IMR-90 (cell line): ENCODE measurements at regions not wholly inside any gene's neighbourhood (a gene's known extent, or its start where the extent isn't known, plus 50 kb on each side); places are given as distances from the start of the nearest gene placed in this dataset.

ENCODE experiments used
- ATAC-seq: fragments of 200-7000 bp; cut with Tn5 transposase; 2 replicates; pipeline ENCODE4 v1.9.1; 2020; ENCODE audit warnings: low read depth, mild to moderate bottlenecking, moderate library complexity
- BruUV-seq: library from RNA; stranded (reverse); fragments of 400-500 nt; replicated peaks from 2 replicates; lab custom pipeline; 2021; lab: Mats Ljungman, UMichigan
- CTCF ChIA-PET: fragments of 300-600 bp; formaldehyde crosslinking; extraction: SDS; loops from one replicate; lab custom pipeline; 2021; ENCODE audit warnings: antibody characterized with exemption; lab: Yijun Ruan, JAX
- POLR2A ChIA-PET: fragments of 300-600 bp; sonication (Branson Sonifier 250); formaldehyde crosslinking; loops from one replicate; lab custom pipeline; 2022; ENCODE audit warnings: antibody characterized with exemption; ENCODE audit not compliant: unreplicated experiment; lab: Charles Lee
- DNase-seq: peaks from one replicate; pipeline ENCODE4 v3.0.0; 2013
- H2AFZ ChIP-seq: replicated peaks from 2 replicates; pipeline ENCODE3; 2013; ENCODE audit warnings: low read length, mild to moderate bottlenecking; ENCODE audit not compliant: poor library complexity
- H2AK5ac ChIP-seq: 2 replicates; pipeline ENCODE4 v1.6.1; 2013; ENCODE audit warnings: low read depth, low read length, inconsistent platforms
- H2AK9ac ChIP-seq: replicated peaks from 2 replicates; pipeline ENCODE3; 2013; ENCODE audit warnings: mild to moderate bottlenecking, low read depth, low read length, moderate library complexity; ENCODE audit not compliant: poor library complexity
- H2BK120ac ChIP-seq: 2 replicates; pipeline ENCODE4 v1.6.1; 2013; ENCODE audit warnings: low read depth, low read length, inconsistent platforms
- H2BK15ac ChIP-seq: 3 replicates; pipeline ENCODE4 v1.6.1; 2013; ENCODE audit warnings: low read depth, low read length, inconsistent platforms
- H2BK20ac ChIP-seq: 2 replicates; pipeline ENCODE4 v1.6.1; 2013; ENCODE audit warnings: low read depth, mild to moderate bottlenecking, inconsistent platforms, low read length, moderate library complexity
- H2BK5ac ChIP-seq: 2 replicates; pipeline ENCODE4 v1.6.1; 2013; ENCODE audit warnings: mild to moderate bottlenecking, low read depth, low read length, inconsistent platforms; ENCODE audit not compliant: poor library complexity, severe bottlenecking
- H3K14ac ChIP-seq: replicated peaks from 2 replicates; pipeline ENCODE4 v1.6.1; 2013; ENCODE audit warnings: low read depth, low read length, inconsistent platforms
- H3K18ac ChIP-seq: 2 replicates; pipeline ENCODE4 v1.6.1; 2013; ENCODE audit warnings: low read depth, low read length, control low read depth
- H3K23ac ChIP-seq: 2 replicates; pipeline ENCODE4 v1.6.1; 2013; ENCODE audit warnings: low read depth, low read length, inconsistent platforms
- H3K27ac ChIP-seq: 2 replicates; pipeline ENCODE4 v1.5.1; 2013; ENCODE audit warnings: mild to moderate bottlenecking, control low read depth, low read length; ENCODE audit not compliant: insufficient read depth
- H3K27me3 ChIP-seq: 2 replicates; pipeline ENCODE4 v1.6.1; 2013; ENCODE audit warnings: low read length; ENCODE audit not compliant: control insufficient read depth, insufficient read depth
- H3K36me3 ChIP-seq: 2 replicates; pipeline ENCODE4 v1.6.1; 2013; ENCODE audit warnings: low read length, mixed read lengths; ENCODE audit not compliant: control insufficient read depth, insufficient read depth
- H3K4ac ChIP-seq: 2 replicates; pipeline ENCODE4 v1.6.1; 2013; ENCODE audit warnings: low read depth, low read length, inconsistent platforms
- H3K4me1 ChIP-seq: 2 replicates; pipeline ENCODE4 v1.6.1; 2013; ENCODE audit warnings: low read length, mixed read lengths; ENCODE audit not compliant: control insufficient read depth, insufficient read depth
- H3K4me2 ChIP-seq: 2 replicates; pipeline ENCODE4 v1.6.1; 2013; ENCODE audit warnings: low read depth, mild to moderate bottlenecking, control low read depth, low read length, moderate library complexity
- H3K4me3 ChIP-seq: 2 replicates; pipeline ENCODE4 v1.5.1; 2013; ENCODE audit warnings: low read depth, mild to moderate bottlenecking, control low read depth, low read length, moderate library complexity; ENCODE audit not compliant: insufficient read depth
- H3K56ac ChIP-seq: 2 replicates; pipeline ENCODE4 v1.6.1; 2013; ENCODE audit warnings: low read length, inconsistent platforms; ENCODE audit not compliant: insufficient read depth; ENCODE audit errors: extremely low read depth
- H3K79me1 ChIP-seq, 2 experiments: 2 replicates each; pipeline ENCODE4 v1.6.1; 2013; ENCODE audit warnings: low read length in 2 of 2, inconsistent platforms in 1 of 2, low read depth in 1 of 2
- H3K9ac ChIP-seq: 2 replicates; pipeline ENCODE4 v1.6.1; 2013; ENCODE audit warnings: low read depth, low read length, control low read depth
- H3K9me1 ChIP-seq: 2 replicates; pipeline ENCODE4 v1.6.1; 2013; ENCODE audit warnings: low read length, inconsistent platforms; ENCODE audit not compliant: insufficient read depth
- H3K9me3 ChIP-seq: 2 replicates; pipeline ENCODE4 v1.6.1; 2013; ENCODE audit warnings: low read length; ENCODE audit not compliant: control insufficient read depth, insufficient read depth
- H4K20me1 ChIP-seq: 2 replicates; pipeline ENCODE4 v1.6.1; 2013; ENCODE audit warnings: low read length, inconsistent platforms; ENCODE audit not compliant: insufficient read depth
- H4K5ac ChIP-seq: 2 replicates; pipeline ENCODE4 v1.6.1; 2013; ENCODE audit warnings: mild to moderate bottlenecking, low read depth, low read length, control low read depth
- H4K8ac ChIP-seq, 2 experiments: 2 replicates each; pipeline ENCODE4 v1.6.1; 2013; ENCODE audit warnings: low read depth in 2 of 2, low read length in 2 of 2, control low read depth in 1 of 2, inconsistent platforms in 1 of 2
- H4K91ac ChIP-seq: 2 replicates; pipeline ENCODE4 v1.6.1; 2013; ENCODE audit warnings: low read depth, low read length, inconsistent platforms; ENCODE audit not compliant: insufficient read depth
- BHLHE40 ChIP-seq: fragments of 150-350 bp; IDR thresholded peaks from 2 replicates; pipeline ENCODE4 v1.6.1; 2016; ENCODE audit warnings: mild to moderate bottlenecking, low read depth, low read length
- CEBPB ChIP-seq: IDR thresholded peaks from 2 replicates; pipeline ENCODE4 v1.6.1; 2012; ENCODE audit warnings: low read depth, low read length, improper control_type of control experiment
- CHD1 ChIP-seq: IDR thresholded peaks from 2 replicates; pipeline ENCODE4 v1.6.1; 2012; ENCODE audit warnings: low read depth, low read length, improper control_type of control experiment
- FOS ChIP-seq: fragments of 150-350 bp; IDR thresholded peaks from 2 replicates; pipeline ENCODE4 v1.6.1; 2016; ENCODE audit warnings: low read depth, low read length
- MAFK ChIP-seq: IDR thresholded peaks from 2 replicates; pipeline ENCODE4 v1.6.1; 2012; ENCODE audit warnings: low read depth, low read length, improper control_type of control experiment
- MAZ ChIP-seq: IDR thresholded peaks from 2 replicates; pipeline ENCODE4 v1.6.1; 2012; ENCODE audit warnings: low read depth, mild to moderate bottlenecking, low read length, improper control_type of control experiment, moderate library complexity, borderline replicate concordance
- MXI1 ChIP-seq: IDR thresholded peaks from 2 replicates; pipeline ENCODE4 v1.6.1; 2012; ENCODE audit warnings: low read depth, mild to moderate bottlenecking, low read length, moderate library complexity, borderline replicate concordance
- NFE2L2 ChIP-seq: fragments of 150-350 bp; IDR thresholded peaks from 2 replicates; pipeline ENCODE4 v1.6.1; 2016; ENCODE audit warnings: low read depth, mild to moderate bottlenecking, low read length
- POLR2A ChIP-seq: IDR thresholded peaks from 2 replicates; pipeline ENCODE4 v1.6.1; 2012; ENCODE audit warnings: mild to moderate bottlenecking, low read depth, low read length
- RAD21 ChIP-seq: IDR thresholded peaks from 2 replicates; pipeline ENCODE4 v1.6.1; 2012; ENCODE audit warnings: low read length, improper control_type of control experiment
- RCOR1 ChIP-seq: IDR thresholded peaks from 2 replicates; pipeline ENCODE4 v1.6.1; 2012; ENCODE audit warnings: mild to moderate bottlenecking, low read length, improper control_type of control experiment; ENCODE audit not compliant: insufficient replicate concordance
- RFX5 ChIP-seq: IDR thresholded peaks from 2 replicates; pipeline ENCODE4 v1.8.0; 2012; ENCODE audit warnings: low read depth, mild to moderate bottlenecking, low read length, moderate library complexity
- SMC3 ChIP-seq: fragments of 150-350 bp; IDR thresholded peaks from 2 replicates; pipeline ENCODE4 v1.6.1; 2016; ENCODE audit warnings: low read depth, mild to moderate bottlenecking, antibody characterized with exemption, low read length, moderate library complexity
- WGBS, 2 experiments: methylation state at CpG; one replicate each; pipeline versions ENCODE4 v1.1.5 to v1.1.7; 2013; ENCODE audit warnings: missing lambda C conversion rate in 2 of 2; ENCODE audit not compliant: insufficient read length in 1 of 2; ENCODE audit errors: extremely low coverage in 2 of 2; 5-methylcytosine and 5-hydroxymethylcytosine counted together
- dilution Hi-C: fragments of 300-500 bp; cut with HindIII; formaldehyde crosslinking; loops from one replicate; pipeline ENCODE4 v1.14.3; 2018; ENCODE audit warnings: low sequenced_read_pairs; ENCODE audit not compliant: unreplicated experiment
- in situ Hi-C: fragments of 300-500 bp; cut with MboI; formaldehyde crosslinking; loops from 3 replicates; pipeline ENCODE4 v1.14.3; 2019; ENCODE audit warnings: low sequenced_read_pairs, inconsistent platforms, mixed read lengths
- intact Hi-C: fragments of 100-400 bp; cut with micrococcal nuclease; formaldehyde crosslinking; loops from 2 replicates; pipeline ENCODE4 v1.10.0; 2022
- TF ChIP-seq, protein P1 (sequence below): fragments of 150-350 bp; IDR thresholded peaks from 2 replicates; pipeline ENCODE4 v1.6.1; 2016; ENCODE audit warnings: low read depth, mild to moderate bottlenecking, low read length, moderate library complexity, borderline replicate concordance
- TF ChIP-seq, protein P2 (sequence below): conservative IDR thresholded peaks from 2 replicates; pipeline ENCODE4 v1.5.1; 2012; ENCODE audit warnings: mild to moderate bottlenecking, low read depth, low read length, improper control_type of control experiment
- TF ChIP-seq, protein P3 (sequence below): fragments of 150-350 bp; IDR thresholded peaks from 2 replicates; pipeline ENCODE4 v1.6.1; 2017; ENCODE audit warnings: mild to moderate bottlenecking, antibody characterized with exemption, low read length, low read depth

DNA sequence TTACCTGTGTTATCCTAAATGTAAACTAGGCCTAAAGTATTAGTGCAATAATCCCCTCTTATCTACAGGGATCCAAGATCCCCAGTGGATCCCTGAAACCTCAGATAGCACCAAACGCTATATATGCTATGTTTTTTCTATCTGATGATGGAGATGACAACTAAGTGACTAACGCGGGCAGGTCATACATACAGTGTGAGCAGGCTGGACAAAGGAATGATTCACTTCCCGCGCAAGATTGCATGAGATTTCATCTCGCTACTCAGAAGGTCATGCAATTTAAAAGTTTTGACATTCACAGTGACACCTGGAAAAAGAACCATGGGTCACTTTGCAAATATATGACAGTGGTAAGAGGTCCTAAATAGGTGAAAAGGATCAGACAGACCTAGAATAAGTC, 875.9 kb downstream of the HACE1 start:
- H3K9me3 ChIP-seq, result no peaks in the 10 kb centered on the region; the same call in 1 of the 2 replicates
- H2BK15ac ChIP-seq, result no peak overlapping the region
- no peak overlapping the region for H3K14ac ChIP-seq
- POLR2A ChIA-PET, result no interaction called here
- no peaks in the 10 kb centered on the region for H3K27me3 ChIP-seq
- no peak overlapping the region for H3K18ac ChIP-seq
- no peaks in the 10 kb centered on the region for H3K36me3 ChIP-seq
- no peak overlapping the region for H3K4me2 ChIP-seq
- H3K9ac ChIP-seq, result no peak overlapping the region
- intact Hi-C loops (no loop called here), in situ Hi-C loops (no loop called here), dilution Hi-C loops (no loop called here)
- WGBS, 2 experiments, result 76% methylated on average over 5 of the region's 6 CpGs; no CpG with 5 or more reads in 1 of the 2 experiments
- H3K9me1 ChIP-seq, result no peaks in the 10 kb centered on the region
- no peaks in the 10 kb centered on the region for H3K79me1 ChIP-seq
- H4K20me1 ChIP-seq, result no peaks in the 10 kb centered on the region
- no peak overlapping the region for H3K23ac ChIP-seq
- no peak overlapping the region for H3K4ac ChIP-seq
- H4K8ac ChIP-seq, result no peak overlapping the region
- H3K4me3 ChIP-seq, result no peak overlapping the region
- no peak overlapping the region for H2AFZ ChIP-seq
- TF ChIP-seq MAZ (no peak), POLR2A (no peak), BHLHE40 (no peak), FOS (no peak), RFX5 (no peak), MAFK (no peak), SMC3 (no peak), MXI1 (no peak), RAD21 (no peak), CHD1 (no peak), CEBPB (no peak), NFE2L2 (no peak), RCOR1 (no peak)
- TF ChIP-seq, protein P1, sequence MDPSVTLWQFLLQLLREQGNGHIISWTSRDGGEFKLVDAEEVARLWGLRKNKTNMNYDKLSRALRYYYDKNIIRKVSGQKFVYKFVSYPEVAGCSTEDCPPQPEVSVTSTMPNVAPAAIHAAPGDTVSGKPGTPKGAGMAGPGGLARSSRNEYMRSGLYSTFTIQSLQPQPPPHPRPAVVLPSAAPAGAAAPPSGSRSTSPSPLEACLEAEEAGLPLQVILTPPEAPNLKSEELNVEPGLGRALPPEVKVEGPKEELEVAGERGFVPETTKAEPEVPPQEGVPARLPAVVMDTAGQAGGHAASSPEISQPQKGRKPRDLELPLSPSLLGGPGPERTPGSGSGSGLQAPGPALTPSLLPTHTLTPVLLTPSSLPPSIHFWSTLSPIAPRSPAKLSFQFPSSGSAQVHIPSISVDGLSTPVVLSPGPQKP, result no peak
- TF ChIP-seq, protein P2, sequence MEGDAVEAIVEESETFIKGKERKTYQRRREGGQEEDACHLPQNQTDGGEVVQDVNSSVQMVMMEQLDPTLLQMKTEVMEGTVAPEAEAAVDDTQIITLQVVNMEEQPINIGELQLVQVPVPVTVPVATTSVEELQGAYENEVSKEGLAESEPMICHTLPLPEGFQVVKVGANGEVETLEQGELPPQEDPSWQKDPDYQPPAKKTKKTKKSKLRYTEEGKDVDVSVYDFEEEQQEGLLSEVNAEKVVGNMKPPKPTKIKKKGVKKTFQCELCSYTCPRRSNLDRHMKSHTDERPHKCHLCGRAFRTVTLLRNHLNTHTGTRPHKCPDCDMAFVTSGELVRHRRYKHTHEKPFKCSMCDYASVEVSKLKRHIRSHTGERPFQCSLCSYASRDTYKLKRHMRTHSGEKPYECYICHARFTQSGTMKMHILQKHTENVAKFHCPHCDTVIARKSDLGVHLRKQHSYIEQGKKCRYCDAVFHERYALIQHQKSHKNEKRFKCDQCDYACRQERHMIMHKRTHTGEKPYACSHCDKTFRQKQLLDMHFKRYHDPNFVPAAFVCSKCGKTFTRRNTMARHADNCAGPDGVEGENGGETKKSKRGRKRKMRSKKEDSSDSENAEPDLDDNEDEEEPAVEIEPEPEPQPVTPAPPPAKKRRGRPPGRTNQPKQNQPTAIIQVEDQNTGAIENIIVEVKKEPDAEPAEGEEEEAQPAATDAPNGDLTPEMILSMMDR, result no peak
- TF ChIP-seq, protein P3, sequence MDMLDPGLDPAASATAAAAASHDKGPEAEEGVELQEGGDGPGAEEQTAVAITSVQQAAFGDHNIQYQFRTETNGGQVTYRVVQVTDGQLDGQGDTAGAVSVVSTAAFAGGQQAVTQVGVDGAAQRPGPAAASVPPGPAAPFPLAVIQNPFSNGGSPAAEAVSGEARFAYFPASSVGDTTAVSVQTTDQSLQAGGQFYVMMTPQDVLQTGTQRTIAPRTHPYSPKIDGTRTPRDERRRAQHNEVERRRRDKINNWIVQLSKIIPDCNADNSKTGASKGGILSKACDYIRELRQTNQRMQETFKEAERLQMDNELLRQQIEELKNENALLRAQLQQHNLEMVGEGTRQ, result no peak
- ATAC-seq, result no peak
- no peak overlapping the region for H2AK9ac ChIP-seq
- H2BK120ac ChIP-seq, result no peak overlapping the region
- no peak for DNase-seq
- CTCF ChIA-PET, result no interaction called here
- H2BK20ac ChIP-seq, result no peak overlapping the region
- H2AK5ac ChIP-seq, result no peak overlapping the region
- no peak overlapping the region for H3K56ac ChIP-seq
- no peak overlapping the region for H3K27ac ChIP-seq
- H2BK5ac ChIP-seq, result no peak overlapping the region
- H4K5ac ChIP-seq, result no peak overlapping the region
- H4K91ac ChIP-seq, result no peak overlapping the region
- no peaks in the 10 kb centered on the region for H3K4me1 ChIP-seq
- no TSS peak for BruUV-seq
